KMS-11 (cell line): ENCODE measurements at regions not wholly inside any gene's neighbourhood (a gene's known extent, or its start where the extent isn't known, plus 50 kb on each side); places are given as distances from the start of the nearest gene placed in this dataset.

Experiments
- H2AFZ ChIP-seq: fragments of 200-600 bp; sonication (generic); 2 replicates; pipeline ENCODE4 v1.6.1; 2016; ENCODE audit warnings: antibody characterized with exemption, mixed run types, low read depth
- H3K27ac ChIP-seq: fragments of 200-600 bp; sonication (generic); 2 replicates; pipeline ENCODE4 v1.6.1; 2016; ENCODE audit warnings: mild to moderate bottlenecking, mixed run types
- H3K27me3 ChIP-seq: fragments of 200-600 bp; sonication (generic); 2 replicates; pipeline ENCODE4 v1.6.1; 2017; ENCODE audit warnings: mild to moderate bottlenecking, low read depth, mixed run types, moderate library complexity; ENCODE audit not compliant: insufficient read depth
- H3K36me3 ChIP-seq: fragments of 200-600 bp; sonication (generic); 2 replicates; pipeline ENCODE4 v1.6.1; 2017; ENCODE audit warnings: mild to moderate bottlenecking, mixed run types; ENCODE audit not compliant: insufficient read depth
- H3K4me1 ChIP-seq: fragments of 200-600 bp; sonication (generic); 2 replicates; pipeline ENCODE4 v1.6.1; 2016; ENCODE audit warnings: mild to moderate bottlenecking, low read depth, mixed run types; ENCODE audit not compliant: poor library complexity, severe bottlenecking
- H3K4me2 ChIP-seq: fragments of 200-600 bp; sonication (generic); 2 replicates; pipeline ENCODE4 v1.7.0; 2016; ENCODE audit warnings: mild to moderate bottlenecking, mixed run types
- H3K4me3 ChIP-seq: fragments of 200-600 bp; sonication (generic); IDR thresholded peaks from 2 replicates; pipeline ENCODE4 v1.6.1; 2017; ENCODE audit warnings: low read depth, low read length, mixed read lengths; ENCODE audit not compliant: insufficient read depth
- H3K79me2 ChIP-seq: fragments of 200-600 bp; sonication (generic); 2 replicates; pipeline ENCODE4 v1.6.1; 2016; ENCODE audit warnings: low read depth, mixed run types; ENCODE audit not compliant: insufficient read depth
- H3K9ac ChIP-seq: fragments of 200-600 bp; sonication (generic); 2 replicates; pipeline ENCODE4 v1.6.1; 2016; ENCODE audit warnings: mild to moderate bottlenecking, mixed run types
- H4K20me1 ChIP-seq: fragments of 200-600 bp; sonication (generic); 2 replicates; pipeline ENCODE4 v1.6.1; 2016; ENCODE audit warnings: mild to moderate bottlenecking, mixed run types; ENCODE audit not compliant: insufficient read depth
- TF ChIP-seq, protein P1 (sequence below): fragments of 200-600 bp; sonication (generic); conservative IDR thresholded peaks from 2 replicates; pipeline ENCODE4 v1.6.1; 2017; ENCODE audit warnings: low read depth, mild to moderate bottlenecking, antibody characterized with exemption, low read length, moderate library complexity, mixed read lengths

GRCh38 chr6:12507636-12508035 is 208.9 kb upstream of the PHACTR1 start:
- Histone ChIP-seq H2AFZ (no peak overlapping the region), H3K79me2 (no peaks in the 10 kb centered on the region), H3K9ac (no peak overlapping the region), H3K27me3 (no peaks in the 10 kb centered on the region), H4K20me1 (no peaks in the 10 kb centered on the region), H3K4me1 (no peaks in the 10 kb centered on the region), H3K36me3 (no peaks in the 10 kb centered on the region), H3K27ac (no peak overlapping the region), H3K4me2 (no peak overlapping the region), H3K4me3 (no peak overlapping the region)
- TF ChIP-seq, protein P1, sequence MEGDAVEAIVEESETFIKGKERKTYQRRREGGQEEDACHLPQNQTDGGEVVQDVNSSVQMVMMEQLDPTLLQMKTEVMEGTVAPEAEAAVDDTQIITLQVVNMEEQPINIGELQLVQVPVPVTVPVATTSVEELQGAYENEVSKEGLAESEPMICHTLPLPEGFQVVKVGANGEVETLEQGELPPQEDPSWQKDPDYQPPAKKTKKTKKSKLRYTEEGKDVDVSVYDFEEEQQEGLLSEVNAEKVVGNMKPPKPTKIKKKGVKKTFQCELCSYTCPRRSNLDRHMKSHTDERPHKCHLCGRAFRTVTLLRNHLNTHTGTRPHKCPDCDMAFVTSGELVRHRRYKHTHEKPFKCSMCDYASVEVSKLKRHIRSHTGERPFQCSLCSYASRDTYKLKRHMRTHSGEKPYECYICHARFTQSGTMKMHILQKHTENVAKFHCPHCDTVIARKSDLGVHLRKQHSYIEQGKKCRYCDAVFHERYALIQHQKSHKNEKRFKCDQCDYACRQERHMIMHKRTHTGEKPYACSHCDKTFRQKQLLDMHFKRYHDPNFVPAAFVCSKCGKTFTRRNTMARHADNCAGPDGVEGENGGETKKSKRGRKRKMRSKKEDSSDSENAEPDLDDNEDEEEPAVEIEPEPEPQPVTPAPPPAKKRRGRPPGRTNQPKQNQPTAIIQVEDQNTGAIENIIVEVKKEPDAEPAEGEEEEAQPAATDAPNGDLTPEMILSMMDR = no peak

- Histone ChIP-seq H3K4me3 (no peak overlapping the region), H3K9ac (no peak overlapping the region), H3K79me2 (no peaks in the 10 kb centered on the region), H3K27ac (no peak overlapping the region), H3K4me2 (no peak overlapping the region), H3K36me3 (no peaks in the 10 kb centered on the region), H4K20me1 (no peaks in the 10 kb centered on the region), H2AFZ (no peak overlapping the region), H3K4me1 (no peaks in the 10 kb centered on the region), H3K27me3 (no peaks in the 10 kb centered on the region)
- TF ChIP-seq, protein P1 = no peak
Observed at GRCh38 chr6:12508553-12508952, 208.0 kb upstream of the PHACTR1 start.

GRCh38 chr6:12509060-12509459 is 207.5 kb upstream of the PHACTR1 start:
- TF ChIP-seq, protein P1 = no peak
- no peak overlapping the region for H3K4me3 ChIP-seq
- H3K27ac ChIP-seq = no peak overlapping the region
- H3K27me3 ChIP-seq = no peaks in the 10 kb centered on the region
- H3K79me2 ChIP-seq = no peaks in the 10 kb centered on the region
- no peaks in the 10 kb centered on the region for H3K4me1 ChIP-seq
- no peaks in the 10 kb centered on the region for H4K20me1 ChIP-seq
- H2AFZ ChIP-seq = no peak overlapping the region
- H3K4me2 ChIP-seq = no peak overlapping the region
- H3K36me3 ChIP-seq = no peaks in the 10 kb centered on the region
- H3K9ac ChIP-seq = no peak overlapping the region

GRCh38 chr6:12516070-12516469 is 200.5 kb upstream of the PHACTR1 start:
- H3K9ac ChIP-seq = no peak overlapping the region
- no peaks in the 10 kb centered on the region for H4K20me1 ChIP-seq
- TF ChIP-seq, protein P1 = no peak
- no peak overlapping the region for H2AFZ ChIP-seq
- no peaks in the 10 kb centered on the region for H3K4me1 ChIP-seq
- no peak overlapping the region for H3K4me2 ChIP-seq
- no peaks in the 10 kb centered on the region for H3K36me3 ChIP-seq
- H3K79me2 ChIP-seq = no peaks in the 10 kb centered on the region
- H3K27ac ChIP-seq = no peak overlapping the region
- H3K27me3 ChIP-seq = no peaks in the 10 kb centered on the region
- no peak overlapping the region for H3K4me3 ChIP-seq
